ENCODE measurements at regions not wholly inside any gene's neighbourhood (a gene's known extent, or its start where the extent isn't known, plus 50 kb on each side); places are given as distances from the start of the nearest gene placed in this dataset.

DNA sequence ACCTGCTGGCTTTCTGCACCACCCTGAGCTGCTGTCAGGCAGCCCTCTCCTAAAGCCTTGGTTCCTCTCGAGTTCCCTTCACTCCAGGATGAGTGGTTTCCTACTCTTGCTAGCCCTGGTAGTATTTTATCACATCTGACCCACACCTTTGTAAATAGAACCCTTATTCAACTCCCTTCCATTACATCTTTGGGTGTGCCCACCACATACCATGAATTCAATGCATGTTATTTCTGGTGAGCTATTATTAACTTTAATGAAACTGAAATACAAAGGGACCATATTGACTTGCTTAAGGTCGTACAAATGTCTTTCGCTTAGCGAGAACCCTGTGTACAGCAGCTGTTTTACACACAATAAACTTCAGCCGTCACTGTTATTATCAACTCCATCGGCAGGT lies 521.3 kb downstream of the GRIN2A start:
- TF ChIP-seq, protein P1, sequence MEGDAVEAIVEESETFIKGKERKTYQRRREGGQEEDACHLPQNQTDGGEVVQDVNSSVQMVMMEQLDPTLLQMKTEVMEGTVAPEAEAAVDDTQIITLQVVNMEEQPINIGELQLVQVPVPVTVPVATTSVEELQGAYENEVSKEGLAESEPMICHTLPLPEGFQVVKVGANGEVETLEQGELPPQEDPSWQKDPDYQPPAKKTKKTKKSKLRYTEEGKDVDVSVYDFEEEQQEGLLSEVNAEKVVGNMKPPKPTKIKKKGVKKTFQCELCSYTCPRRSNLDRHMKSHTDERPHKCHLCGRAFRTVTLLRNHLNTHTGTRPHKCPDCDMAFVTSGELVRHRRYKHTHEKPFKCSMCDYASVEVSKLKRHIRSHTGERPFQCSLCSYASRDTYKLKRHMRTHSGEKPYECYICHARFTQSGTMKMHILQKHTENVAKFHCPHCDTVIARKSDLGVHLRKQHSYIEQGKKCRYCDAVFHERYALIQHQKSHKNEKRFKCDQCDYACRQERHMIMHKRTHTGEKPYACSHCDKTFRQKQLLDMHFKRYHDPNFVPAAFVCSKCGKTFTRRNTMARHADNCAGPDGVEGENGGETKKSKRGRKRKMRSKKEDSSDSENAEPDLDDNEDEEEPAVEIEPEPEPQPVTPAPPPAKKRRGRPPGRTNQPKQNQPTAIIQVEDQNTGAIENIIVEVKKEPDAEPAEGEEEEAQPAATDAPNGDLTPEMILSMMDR (IDR thresholded peaks at IDR 0.05), result no peak
- no peak for TF ChIP-seq POLR2A (IDR thresholded peaks at IDR 0.05)

Measured in body of pancreas (tissue), 4 donors.